H1 (cell line): ENCODE measurements at regions not wholly inside any gene's neighbourhood (a gene's known extent, or its start where the extent isn't known, plus 50 kb on each side); places are given as distances from the start of the nearest gene placed in this dataset.

Source experiments
- CTCF ChIA-PET: fragments of 300-600 bp; sonication (Branson Sonifier 250); formaldehyde crosslinking; loops from one replicate; lab custom pipeline; 2021; ENCODE audit not compliant: partially characterized antibody; lab: Charles Lee
- POLR2A ChIA-PET: fragments of 300-600 bp; sonication (Branson Sonifier 250); formaldehyde crosslinking; loops from one replicate; lab custom pipeline; 2021; ENCODE audit warnings: inconsistent platforms; ENCODE audit not compliant: partially characterized antibody; lab: Charles Lee
- DNase-seq, 2 experiments: peaks; one replicate each; pipeline versions ENCODE4 v3.0.0 to v3.0.0-alpha.2; 2010 to 2022; ENCODE audit warnings: low spot score in 2 of 2, low read depth in 1 of 2, mixed read lengths in 1 of 2
- FAIRE-seq: peaks from 2 replicates; lab custom pipeline; 2011; peaks lifted over from hg19 to GRCh38; lab: Jason Lieb, UNC
- H2AFZ ChIP-seq: 2 replicates; pipeline ENCODE4 v1.8.1; 2012; ENCODE audit warnings: low read length, inconsistent platforms
- H2AK5ac ChIP-seq: 2 replicates; pipeline ENCODE4 v1.6.1; 2013; ENCODE audit warnings: low read depth, low read length
- H2BK120ac ChIP-seq: replicated peaks from 2 replicates; pipeline ENCODE3; 2013; ENCODE audit warnings: low read depth, low read length, inconsistent platforms
- H2BK12ac ChIP-seq: 2 replicates; pipeline ENCODE4 v1.6.1; 2013; ENCODE audit warnings: low read depth, low read length
- H2BK15ac ChIP-seq: 2 replicates; pipeline ENCODE4 v1.6.1; 2013; ENCODE audit warnings: low read length
- H2BK20ac ChIP-seq: 2 replicates; pipeline ENCODE4 v1.6.1; 2013; ENCODE audit warnings: low read length
- H2BK5ac ChIP-seq: 2 replicates; pipeline ENCODE4 v1.6.1; 2013; ENCODE audit warnings: low read depth, low read length
- H3K14ac ChIP-seq: 2 replicates; pipeline ENCODE4 v1.6.1; 2013; ENCODE audit warnings: inconsistent platforms; ENCODE audit not compliant: insufficient read length
- H3K18ac ChIP-seq: 2 replicates; pipeline ENCODE4 v1.6.1; 2013; ENCODE audit warnings: low read length; ENCODE audit errors: extremely low read depth
- H3K23ac ChIP-seq: 2 replicates; pipeline ENCODE4 v1.6.1; 2013; ENCODE audit warnings: inconsistent platforms; ENCODE audit not compliant: insufficient read length
- H3K23me2 ChIP-seq: 2 replicates; pipeline ENCODE4 v1.6.1; 2013; ENCODE audit warnings: low read depth, low read length
- H3K27ac ChIP-seq: 2 replicates; pipeline ENCODE4 v1.6.1; 2011; ENCODE audit warnings: low read depth, low read length, inconsistent platforms
- H3K27me3 ChIP-seq, 4 experiments: replicated peaks in 1 of 4; 1 replicate in 1 of 4; 2 replicates in 3 of 4; pipeline versions ENCODE4 v1.6.1 to v1.8.1; 2011 to 2013; ENCODE audit warnings: low read length in 3 of 4, mild to moderate bottlenecking in 3 of 4, inconsistent platforms in 2 of 4, mixed read lengths in 2 of 4, moderate library complexity in 1 of 4; ENCODE audit not compliant: control insufficient read depth in 3 of 4, insufficient read depth in 3 of 4; ENCODE audit errors: extremely low read depth in 1 of 4
- H3K36me3 ChIP-seq, 4 experiments: 2 replicates each; pipeline versions ENCODE4 v1.6.1 to v1.8.1; 2011 to 2013; ENCODE audit warnings: mild to moderate bottlenecking in 4 of 4, low read length in 3 of 4, moderate library complexity in 2 of 4, control low read depth in 1 of 4, inconsistent platforms in 1 of 4; ENCODE audit not compliant: insufficient read depth in 4 of 4, control insufficient read depth in 2 of 4
- H3K4ac ChIP-seq: replicated peaks from 2 replicates; pipeline ENCODE3; 2013; ENCODE audit warnings: low read length, low read depth, mixed read lengths, inconsistent platforms; ENCODE audit not compliant: insufficient read length
- H3K4me1 ChIP-seq, 4 experiments: replicated peaks in 1 of 4; 1 replicate in 1 of 4; 2 replicates in 3 of 4; pipeline versions ENCODE4 v1.6.1 to v1.8.1; 2011 to 2013; ENCODE audit warnings: low read length in 3 of 4, inconsistent platforms in 2 of 4, mixed read lengths in 1 of 4; ENCODE audit not compliant: insufficient read depth in 4 of 4, control insufficient read depth in 3 of 4
- H3K4me2 ChIP-seq, 2 experiments: 2 replicates each; pipeline versions ENCODE4 v1.6.1 to v1.8.1; 2011 to 2013; ENCODE audit warnings: low read depth in 2 of 2, low read length in 2 of 2, control low read depth in 1 of 2, inconsistent platforms in 1 of 2, mild to moderate bottlenecking in 1 of 2; ENCODE audit not compliant: insufficient read depth in 1 of 2
- H3K4me3 ChIP-seq, 4 experiments: fragments of 200-600, 300-600 bp in 1 of 4; sonication (generic), shearing (Covaris generic), sonication (Bioruptor Twin) in 1 of 4; 2 replicates each; pipeline versions ENCODE4 v1.5.1 to v1.8.1; 2011 to 2016; ENCODE audit warnings: low read length in 4 of 4, low read depth in 3 of 4, control low read depth in 2 of 4, inconsistent platforms in 2 of 4, mild to moderate bottlenecking in 2 of 4, mixed read lengths in 1 of 4, moderate library complexity in 1 of 4; ENCODE audit not compliant: insufficient read depth in 2 of 4; ENCODE audit errors: extremely low read depth in 1 of 4
- H3K56ac ChIP-seq: replicated peaks from 2 replicates; pipeline ENCODE3; 2013; ENCODE audit warnings: low read depth, mild to moderate bottlenecking, mixed read lengths, low read length, inconsistent platforms; ENCODE audit not compliant: insufficient read length
- H3K79me1 ChIP-seq: 2 replicates; pipeline ENCODE4 v1.6.1; 2013; ENCODE audit warnings: low read depth, low read length, control low read depth
- H3K79me2 ChIP-seq, 2 experiments: 2 replicates each; pipeline versions ENCODE4 v1.6.1 to v1.8.1; 2012 to 2013; ENCODE audit warnings: low read length in 2 of 2, mild to moderate bottlenecking in 2 of 2, inconsistent platforms in 1 of 2; ENCODE audit not compliant: insufficient read depth in 2 of 2, control insufficient read depth in 1 of 2
- H3K9ac ChIP-seq, 4 experiments: replicated peaks in 1 of 4; 1 replicate in 1 of 4; 2 replicates in 3 of 4; pipeline versions ENCODE4 v1.6.1 to v1.8.1; 2011 to 2013; ENCODE audit warnings: low read depth in 3 of 4, low read length in 3 of 4, control low read depth in 2 of 4, mild to moderate bottlenecking in 2 of 4, moderate library complexity in 2 of 4, inconsistent platforms in 1 of 4; ENCODE audit errors: extremely low read depth in 1 of 4
- H3K9me3 ChIP-seq, 2 experiments: 2 replicates each; pipeline versions ENCODE4 v1.6.1 to v1.8.1; 2012 to 2013; ENCODE audit warnings: mild to moderate bottlenecking in 2 of 2, moderate library complexity in 2 of 2, control low read depth in 1 of 2, inconsistent platforms in 1 of 2, low read depth in 1 of 2, low read length in 1 of 2, mixed read lengths in 1 of 2; ENCODE audit not compliant: insufficient read depth in 2 of 2
- H4K20me1 ChIP-seq, 2 experiments: replicated peaks in 1 of 2; 2 replicates each; pipeline versions ENCODE3 to v1.8.1; 2011 to 2013; ENCODE audit warnings: inconsistent platforms in 2 of 2, low read length in 2 of 2, mild to moderate bottlenecking in 1 of 2; ENCODE audit not compliant: insufficient read depth in 2 of 2, control insufficient read depth in 1 of 2
- H4K5ac ChIP-seq: 2 replicates; pipeline ENCODE4 v1.6.1; 2013; ENCODE audit warnings: low read length, low read depth, mixed read lengths, inconsistent platforms; ENCODE audit not compliant: insufficient read length
- H4K8ac ChIP-seq: 2 replicates; pipeline ENCODE4 v1.8.0; 2013; ENCODE audit warnings: mild to moderate bottlenecking, moderate library complexity, low read length, inconsistent platforms; ENCODE audit not compliant: insufficient read depth; ENCODE audit errors: extremely low read depth
- H4K91ac ChIP-seq: replicated peaks from 2 replicates; pipeline ENCODE3; 2013; ENCODE audit warnings: low read length, mixed read lengths, inconsistent platforms; ENCODE audit not compliant: insufficient read length
- CHD1 ChIP-seq: IDR thresholded peaks from 2 replicates; pipeline ENCODE4 v1.6.1; 2012; ENCODE audit warnings: low read depth, low read length, improper control_type of control experiment
- CREB1 ChIP-seq: IDR thresholded peaks from 2 replicates; pipeline ENCODE4 v1.6.1; 2012; ENCODE audit warnings: inconsistent platforms
- CTCF ChIP-seq, 3 experiments: IDR thresholded peaks; 1 replicate in 2 of 3; 2 replicates in 1 of 3; pipeline versions ENCODE4 v1.5.1 to v1.6.1; 2011; ENCODE audit warnings: low read length in 3 of 3, mild to moderate bottlenecking in 3 of 3, inconsistent platforms in 2 of 3, low read depth in 1 of 3, moderate library complexity in 1 of 3; ENCODE audit not compliant: insufficient read depth in 1 of 3; ENCODE audit errors: control extremely low read depth in 1 of 3
- EZH2 ChIP-seq: fragments of 200-600 bp; sonication (generic); IDR thresholded peaks from 2 replicates; pipeline ENCODE4 v1.7.1; 2012; ENCODE audit warnings: low read depth, mild to moderate bottlenecking, moderate library complexity, low read length, inconsistent platforms; ENCODE audit not compliant: severe bottlenecking
- HDAC6 ChIP-seq: IDR thresholded peaks from one replicate; pipeline ENCODE4 v1.7.1; 2012; ENCODE audit warnings: low read depth, mild to moderate bottlenecking, inconsistent platforms, low read length, moderate library complexity
- NRF1 ChIP-seq: IDR thresholded peaks from 2 replicates; pipeline ENCODE4 v1.6.1; 2011; ENCODE audit warnings: mild to moderate bottlenecking, low read depth, low read length, improper control_type of control experiment
- PHF8 ChIP-seq: fragments of 200-600 bp; sonication (generic); conservative IDR thresholded peaks from 2 replicates; pipeline ENCODE4 v1.7.1; 2012; ENCODE audit warnings: low read depth, mild to moderate bottlenecking, inconsistent platforms, low read length, moderate library complexity
- POLR2AphosphoS5 ChIP-seq: IDR thresholded peaks from 2 replicates; pipeline ENCODE4 v1.6.1; 2011; ENCODE audit warnings: low read depth, low read length
- WGBS, 2 experiments: shearing (Covaris generic) in 1 of 2; methylation state at CpG; one replicate each; pipeline versions ENCODE4 v1.1.6 to v1.1.7; 2013 to 2015; ENCODE audit warnings: low lambda C conversion rate in 2 of 2, mixed read lengths in 2 of 2, inconsistent platforms in 1 of 2, low coverage in 1 of 2, missing lambda C conversion rate in 1 of 2; ENCODE audit not compliant: insufficient replicate concordance in 2 of 2, insufficient coverage in 1 of 2, insufficient read length in 1 of 2; ENCODE audit errors: extremely low coverage in 1 of 2, missing lambda C conversion rate in 1 of 2; 5-methylcytosine and 5-hydroxymethylcytosine counted together

- Histone ChIP-seq H3K27me3 (peaks cover 0 to 19% (median 14%) of the 10 kb centered on the region in 4 experiments; a peak in 6 of 7 replicates), H3K4me1 (peaks cover 5 to 23% (median 13%) of the 10 kb centered on the region in 4 experiments), H4K91ac (no peak overlapping the region), H3K23ac (no peak overlapping the region), H3K4me2 (no peak overlapping the region), H3K56ac (no peak overlapping the region), H2AFZ (no peak overlapping the region), H2BK12ac (no peak overlapping the region), H3K14ac (no peak overlapping the region), H3K9me3 (peaks cover 0 to 7% of the 10 kb centered on the region in 2 experiments; a peak in 1 of 4 replicates), H3K36me3 (no peaks in the 10 kb centered on the region), H2BK5ac (no peak overlapping the region), H3K4ac (no peak overlapping the region), H3K23me2 (no peaks in the 10 kb centered on the region), H3K18ac (no peak overlapping the region), H3K27ac (no peak overlapping the region), H4K5ac (no peak overlapping the region), H4K8ac (no peak overlapping the region), H3K79me2 (no peaks in the 10 kb centered on the region), H2BK120ac (no peak overlapping the region), H4K20me1 (no peaks in the 10 kb centered on the region), H2AK5ac (no peak overlapping the region), H2BK15ac (no peak overlapping the region), H3K79me1 (no peaks in the 10 kb centered on the region), H3K9ac (no peak overlapping the region), H3K4me3 (no peak overlapping the region), H2BK20ac (no peak overlapping the region)
- FAIRE-seq: no peak
- TF ChIP-seq CTCF (IDR thresholded peaks at IDR 0.05; ENCODE audit: control extremely low read depth in 1 of 3, insufficient read depth in 1 of 3, low read depth in 1 of 3, low read length in 3 of 3) (peak in 1 of 3 experiments; percentile 10; a peak in 2 of 4 replicates), PHF8 (no peak), HDAC6 (no peak), CREB1 (no peak), EZH2 (no peak), NRF1 (no peak), CHD1 (no peak), POLR2AphosphoS5 (no peak)
- POLR2A ChIA-PET: interaction anchor here (1.3 kb wide), 1 partner anchor 10 kb away, joined by 4 read pairs; no protein-coding TSS in a partner anchor
- CTCF ChIA-PET: interaction anchor here (0.8 to 5.7 kb wide), 8 partner anchors 9 to 131 kb away, joined by 3 to 27 read pairs (median 4); no protein-coding TSS in a partner anchor
- peak in 1 of 2 experiments; percentile 46 for DNase-seq
- 93% methylated on average over 36 of the region's 39 CpGs; no CpG with 5 or more reads in 1 of the 2 experiments for WGBS, 2 experiments
Observed at GRCh38 chr13:110813646-110814624, 100.4 kb downstream of the ING1 start.
